K562 (cell line): ENCODE measurements at regions not wholly inside any gene's neighbourhood (a gene's known extent, or its start where the extent isn't known, plus 50 kb on each side); places are given as distances from the start of the nearest gene placed in this dataset.

Source experiments
- FOXP1 ChIP-seq: sonication (generic); formaldehyde crosslinking; IDR thresholded peaks from 2 replicates; pipeline ENCODE4 v1.8.0; 2022; ENCODE audit warnings: mild to moderate bottlenecking, missing genetic modification reagents
- GMEB1 ChIP-seq: fragments of 250-450 bp; sonication (Bioruptor Pico); IDR thresholded peaks from 2 replicates; pipeline ENCODE4 v1.4.0; 2020; ENCODE audit warnings: mild to moderate bottlenecking

DNA sequence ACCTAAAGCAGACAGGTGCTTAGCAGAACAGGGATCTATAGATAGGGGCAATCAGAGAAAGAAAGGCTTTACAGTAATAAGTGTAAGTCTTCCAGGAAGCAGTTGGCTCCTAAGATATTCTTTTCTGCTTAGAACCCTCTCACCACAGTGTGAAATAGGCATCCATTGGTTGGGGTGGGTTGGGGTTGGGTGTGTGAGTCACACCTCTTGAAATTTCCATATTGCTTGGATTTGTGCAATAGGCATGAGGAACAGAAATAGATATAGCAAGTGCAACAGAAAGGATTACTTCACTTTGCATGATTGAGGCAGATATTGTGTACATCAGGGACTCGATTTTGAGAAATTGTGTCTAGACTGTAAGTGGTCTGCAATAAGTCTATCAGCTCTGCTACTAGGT is 200.1 kb upstream of the GAP43 start:
- TF ChIP-seq FOXP1 (CRISPR knock-in tag) (no peak), GMEB1 (no peak)
